GM13977 (cell line): ENCODE measurements at regions not wholly inside any gene's neighbourhood (a gene's known extent, or its start where the extent isn't known, plus 50 kb on each side); places are given as distances from the start of the nearest gene placed in this dataset.

Experiments used
- DNase-seq: peaks from one replicate; pipeline ENCODE4 v3.0.0; 2012; ENCODE audit warnings: low spot score
- in situ Hi-C: fragments of 300-500 bp; cut with MboI; formaldehyde crosslinking; loops from one replicate; pipeline ENCODE4 v1.12.0; 2022; ENCODE audit warnings: low sequenced_read_pairs, low pct_unique_long_range_greater_than_20kb, mixed read lengths, inconsistent platforms; ENCODE audit not compliant: unreplicated experiment
- TF ChIP-seq, protein P1 (sequence below): IDR thresholded peaks from 2 replicates; pipeline ENCODE4 v1.5.1; 2012; ENCODE audit warnings: mild to moderate bottlenecking, control low read depth; ENCODE audit not compliant: insufficient read depth; ENCODE audit errors: extremely low read depth, missing control alignments

GRCh38 chr22:49259839-49260615 lies 567.6 kb downstream of the BRD1 start:
- TF ChIP-seq, protein P1, sequence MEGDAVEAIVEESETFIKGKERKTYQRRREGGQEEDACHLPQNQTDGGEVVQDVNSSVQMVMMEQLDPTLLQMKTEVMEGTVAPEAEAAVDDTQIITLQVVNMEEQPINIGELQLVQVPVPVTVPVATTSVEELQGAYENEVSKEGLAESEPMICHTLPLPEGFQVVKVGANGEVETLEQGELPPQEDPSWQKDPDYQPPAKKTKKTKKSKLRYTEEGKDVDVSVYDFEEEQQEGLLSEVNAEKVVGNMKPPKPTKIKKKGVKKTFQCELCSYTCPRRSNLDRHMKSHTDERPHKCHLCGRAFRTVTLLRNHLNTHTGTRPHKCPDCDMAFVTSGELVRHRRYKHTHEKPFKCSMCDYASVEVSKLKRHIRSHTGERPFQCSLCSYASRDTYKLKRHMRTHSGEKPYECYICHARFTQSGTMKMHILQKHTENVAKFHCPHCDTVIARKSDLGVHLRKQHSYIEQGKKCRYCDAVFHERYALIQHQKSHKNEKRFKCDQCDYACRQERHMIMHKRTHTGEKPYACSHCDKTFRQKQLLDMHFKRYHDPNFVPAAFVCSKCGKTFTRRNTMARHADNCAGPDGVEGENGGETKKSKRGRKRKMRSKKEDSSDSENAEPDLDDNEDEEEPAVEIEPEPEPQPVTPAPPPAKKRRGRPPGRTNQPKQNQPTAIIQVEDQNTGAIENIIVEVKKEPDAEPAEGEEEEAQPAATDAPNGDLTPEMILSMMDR = no peak
- no peak for DNase-seq
- in situ Hi-C loops = no loop called here

GRCh38 chr22:49258107-49259010 lies 569.3 kb downstream of the BRD1 start:
- in situ Hi-C loops = no loop called here
- no peak for DNase-seq
- TF ChIP-seq, protein P1 = no peak

- in situ Hi-C loops = no loop called here
- DNase-seq = no peak
- TF ChIP-seq, protein P1 = no peak
Measured at GRCh38 chr22:49257551-49257961, 570.1 kb downstream of the BRD1 start.

GRCh38 chr22:49255741-49256318 lies 571.8 kb downstream of the BRD1 start:
- in situ Hi-C loops = no loop called here
- TF ChIP-seq, protein P1 = no peak
- DNase-seq = no peak

DNA sequence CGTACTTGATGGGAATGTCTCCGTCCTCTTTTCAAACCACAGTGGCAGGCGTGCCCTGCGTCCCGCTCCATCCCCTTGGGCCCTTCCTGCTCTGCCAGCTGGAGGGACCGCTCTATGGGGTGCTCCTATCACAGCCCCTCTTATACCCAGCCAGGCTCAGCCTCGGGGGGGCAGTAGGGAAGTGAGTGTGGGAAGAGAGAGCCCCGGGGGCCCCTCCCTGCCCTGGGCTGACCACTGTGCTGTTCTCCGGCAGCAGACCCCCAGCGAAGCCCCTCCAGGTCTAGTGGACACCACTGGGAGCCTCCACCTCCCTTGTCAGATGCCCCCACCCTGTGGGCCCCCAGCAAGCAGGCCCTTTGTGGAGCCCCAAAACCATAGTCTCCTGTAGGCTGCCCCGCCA lies 572.5 kb downstream of the BRD1 start:
- TF ChIP-seq, protein P1 = no peak
- in situ Hi-C loops = no loop called here
- DNase-seq = no peak

- TF ChIP-seq, protein P1 = no peak
- DNase-seq = no peak
- in situ Hi-C loops = no loop called here
Measured at GRCh38 chr22:49253656-49254055, 574.0 kb downstream of the BRD1 start.
